ENCODE measurements at regions not wholly inside any gene's neighbourhood (a gene's known extent, or its start where the extent isn't known, plus 50 kb on each side); places are given as distances from the start of the nearest gene placed in this dataset.

GRCh38 chr5:176181271-176181855 lies 56.9 kb upstream of the SIMC1 start:
- DNase-seq = no peak

- peak; percentile 97 for DNase-seq
These were observed 54.7 kb upstream of the SIMC1 start for GRCh38 chr5:176183321-176184074.

GRCh38 chr5:176184608-176185132 lies 53.6 kb upstream of the SIMC1 start:
- DNase-seq = no peak

GRCh38 chr5:176185133-176185733 lies 53.0 kb upstream of the SIMC1 start:
- DNase-seq = peak; percentile 78

- no peak for DNase-seq
These were observed 52.1 kb upstream of the SIMC1 start for GRCh38 chr5:176186107-176186506.

- DNase-seq = no peak
These were observed 50.8 kb upstream of the SIMC1 start for GRCh38 chr5:176187276-176188062.

GRCh38 chr5:176188085-176188484 lies 50.1 kb upstream of the SIMC1 start:
- no peak for DNase-seq
